Kidney epithelial cell (primary cell): ENCODE measurements at regions not wholly inside any gene's neighbourhood (a gene's known extent, or its start where the extent isn't known, plus 50 kb on each side); places are given as distances from the start of the nearest gene placed in this dataset.
"Not testable (repeated sequence)": the region's sequence is repeated elsewhere in the genome, so short reads cannot be mapped to it uniquely, and the experiment has no call there.

Source experiments
- DNase-seq: peaks from one replicate; pipeline ENCODE4 v3.0.0-alpha.2; 2010; ENCODE audit warnings: low read depth
- H3K27me3 ChIP-seq: 2 replicates; pipeline ENCODE4 v1.6.0; 2011; ENCODE audit warnings: low read length; ENCODE audit not compliant: control insufficient read depth, insufficient read depth
- H3K36me3 ChIP-seq: 2 replicates; pipeline ENCODE4 v1.5.1; 2011; ENCODE audit warnings: low read length; ENCODE audit not compliant: control insufficient read depth, insufficient read depth
- H3K4me3 ChIP-seq: 2 replicates; pipeline ENCODE4 v1.5.1; 2011; ENCODE audit warnings: low read depth, mild to moderate bottlenecking, control low read depth, low read length
- TF ChIP-seq, protein P1 (sequence below): IDR thresholded peaks from 2 replicates; pipeline ENCODE4 v1.5.1; 2011; ENCODE audit warnings: mild to moderate bottlenecking, moderate library complexity, low read length, control low read depth, inconsistent platforms; ENCODE audit not compliant: insufficient read depth, poor library complexity, severe bottlenecking

DNA sequence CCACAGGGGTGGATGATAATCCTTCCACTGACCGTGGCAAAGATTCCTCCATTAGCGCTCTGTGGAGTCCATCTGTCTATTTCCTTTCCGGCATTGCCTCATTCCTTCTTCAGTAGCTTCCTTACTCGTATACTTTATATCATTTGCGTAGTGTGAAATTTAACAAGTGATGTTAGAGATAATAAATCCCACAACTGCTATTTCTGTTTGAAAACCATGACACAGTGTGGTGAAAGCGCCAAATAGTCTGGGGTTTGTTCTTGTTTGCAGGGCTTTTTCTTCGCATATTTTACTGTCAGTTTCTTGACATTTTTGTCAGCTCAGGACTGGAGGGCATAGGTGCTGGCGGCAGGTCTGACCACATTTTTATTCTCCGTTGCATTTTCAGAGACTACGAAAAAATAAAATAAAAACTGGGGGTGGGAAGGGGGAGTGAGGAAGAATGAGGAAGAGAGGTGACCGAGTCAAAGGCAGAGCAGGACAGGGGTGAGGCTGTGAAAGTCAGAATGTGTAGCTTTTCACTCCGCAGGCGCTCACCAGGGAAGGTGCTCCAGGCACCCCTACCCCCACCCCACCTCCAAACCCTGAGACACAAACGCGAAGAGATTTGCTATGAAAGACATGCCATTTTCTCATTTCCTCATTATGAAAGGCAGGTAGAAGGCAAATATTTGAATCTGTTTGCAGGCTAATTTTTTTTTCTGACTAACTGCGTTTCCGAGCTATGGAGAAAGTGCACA is 965.0 kb downstream of the MCTP2 start:
- no peak for DNase-seq
- no peaks in the 10 kb centered on the region for H3K27me3 ChIP-seq
- H3K4me3 ChIP-seq: no peak overlapping the region
- no peaks in the 10 kb centered on the region for H3K36me3 ChIP-seq
- TF ChIP-seq, protein P1, sequence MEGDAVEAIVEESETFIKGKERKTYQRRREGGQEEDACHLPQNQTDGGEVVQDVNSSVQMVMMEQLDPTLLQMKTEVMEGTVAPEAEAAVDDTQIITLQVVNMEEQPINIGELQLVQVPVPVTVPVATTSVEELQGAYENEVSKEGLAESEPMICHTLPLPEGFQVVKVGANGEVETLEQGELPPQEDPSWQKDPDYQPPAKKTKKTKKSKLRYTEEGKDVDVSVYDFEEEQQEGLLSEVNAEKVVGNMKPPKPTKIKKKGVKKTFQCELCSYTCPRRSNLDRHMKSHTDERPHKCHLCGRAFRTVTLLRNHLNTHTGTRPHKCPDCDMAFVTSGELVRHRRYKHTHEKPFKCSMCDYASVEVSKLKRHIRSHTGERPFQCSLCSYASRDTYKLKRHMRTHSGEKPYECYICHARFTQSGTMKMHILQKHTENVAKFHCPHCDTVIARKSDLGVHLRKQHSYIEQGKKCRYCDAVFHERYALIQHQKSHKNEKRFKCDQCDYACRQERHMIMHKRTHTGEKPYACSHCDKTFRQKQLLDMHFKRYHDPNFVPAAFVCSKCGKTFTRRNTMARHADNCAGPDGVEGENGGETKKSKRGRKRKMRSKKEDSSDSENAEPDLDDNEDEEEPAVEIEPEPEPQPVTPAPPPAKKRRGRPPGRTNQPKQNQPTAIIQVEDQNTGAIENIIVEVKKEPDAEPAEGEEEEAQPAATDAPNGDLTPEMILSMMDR: no peak

DNA sequence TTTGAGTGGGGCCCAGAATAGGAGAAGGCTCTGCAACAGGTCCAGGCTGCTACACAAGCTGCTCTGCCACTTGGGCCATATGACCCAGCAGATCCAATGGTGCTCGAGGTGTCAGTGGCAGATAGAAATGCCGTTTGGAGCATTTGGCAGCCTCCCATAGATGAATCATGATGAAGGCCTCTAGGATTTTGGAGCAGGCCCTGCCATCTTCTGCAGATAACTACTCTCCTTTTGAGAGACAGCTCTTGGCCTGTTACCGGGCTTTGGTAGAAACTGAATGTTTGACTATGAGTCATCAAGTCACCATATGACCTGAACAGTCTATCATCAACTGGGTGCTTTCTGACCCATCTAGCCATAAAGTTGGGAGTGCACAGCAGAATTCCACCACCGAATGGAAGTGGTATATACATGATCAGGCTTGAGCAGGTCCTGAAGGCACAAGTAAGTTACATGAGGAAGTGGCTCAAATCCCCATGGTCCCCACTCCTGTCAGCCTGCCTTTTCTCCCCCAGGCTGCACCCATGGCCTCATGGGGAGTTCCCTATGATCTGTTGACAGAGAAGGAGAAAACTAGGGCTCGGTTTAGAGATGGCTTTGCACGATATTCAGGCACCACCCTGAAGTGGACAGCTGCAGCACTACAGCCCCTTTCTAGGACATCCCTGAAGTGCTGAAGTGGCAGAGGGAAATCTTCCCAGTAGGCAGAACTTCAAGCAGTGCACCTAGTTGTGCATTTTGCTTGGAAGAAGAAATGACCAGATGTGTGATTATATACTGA is 971.4 kb downstream of the MCTP2 start:
- H3K4me3 ChIP-seq: no peak overlapping the region
- TF ChIP-seq, protein P1: no peak
- no peak for DNase-seq
- H3K36me3 ChIP-seq: no peaks in the 10 kb centered on the region
- H3K27me3 ChIP-seq: no peaks in the 10 kb centered on the region

DNA sequence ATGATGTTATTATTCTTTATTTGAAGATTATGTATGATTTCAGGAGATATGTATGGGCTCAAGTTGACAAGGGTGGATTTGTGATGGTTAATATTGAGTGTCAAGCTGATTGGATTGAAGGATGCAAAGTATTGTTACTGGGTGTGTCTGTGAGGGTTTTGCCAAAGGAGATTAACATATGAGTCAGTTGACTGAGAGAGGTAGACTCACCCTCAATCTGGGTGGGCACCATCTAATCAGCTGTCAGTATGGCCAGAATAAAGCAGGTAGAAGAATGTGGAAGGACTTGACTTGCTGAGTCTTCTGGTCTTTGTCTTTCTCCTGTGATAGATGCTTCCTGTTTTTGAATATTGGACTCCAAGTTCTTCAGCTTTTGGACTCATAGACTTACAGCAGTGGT is 973.7 kb downstream of the MCTP2 start:
- Histone ChIP-seq H3K4me3 (no peak overlapping the region), H3K27me3 (no peaks in the 10 kb centered on the region), H3K36me3 (no peaks in the 10 kb centered on the region)
- no peak for DNase-seq
- TF ChIP-seq, protein P1: no peak

DNA sequence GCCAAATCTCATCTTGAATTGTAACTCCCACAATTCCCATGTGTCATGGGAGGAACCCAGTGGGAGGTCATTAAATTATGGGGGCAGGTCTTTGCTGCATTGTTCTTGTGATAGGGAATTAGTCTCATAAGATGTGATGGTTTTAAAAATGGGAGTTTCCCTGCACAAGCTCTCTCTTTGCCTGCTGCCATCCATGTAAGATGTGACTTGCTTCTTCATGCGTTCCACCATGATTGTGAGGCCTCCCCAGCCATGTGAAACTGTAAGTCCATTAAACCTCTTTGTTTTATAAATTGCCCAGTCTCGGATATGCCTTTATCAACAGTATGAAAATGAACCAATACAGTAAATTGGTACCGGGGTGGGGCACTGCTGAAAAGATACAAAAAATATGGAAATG is 974.5 kb downstream of the MCTP2 start:
- H3K36me3 ChIP-seq, DNase-seq, H3K27me3 ChIP-seq, H3K4me3 ChIP-seq: not testable (repeated sequence)

DNA sequence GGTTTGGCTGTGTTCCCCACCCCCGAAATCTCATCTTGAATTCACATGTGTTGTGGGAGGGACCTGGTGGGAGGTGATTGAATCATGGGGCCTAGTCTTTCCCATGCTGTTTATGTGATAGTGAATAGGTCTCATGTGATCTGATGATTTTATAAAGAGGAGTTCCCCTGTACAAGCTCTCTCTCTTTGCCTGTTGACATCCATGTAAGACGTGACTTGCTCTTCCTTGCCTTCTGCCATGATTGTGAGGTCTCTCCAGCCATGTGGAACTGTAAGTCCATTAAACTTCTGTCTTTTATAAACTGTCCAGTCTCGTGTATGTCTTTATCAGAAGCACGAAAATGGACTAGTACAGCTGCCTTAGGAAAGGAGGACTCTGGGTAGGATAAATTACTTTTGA is 976.7 kb downstream of the MCTP2 start:
- no peaks in the 10 kb centered on the region for H3K27me3 ChIP-seq
- no peak for DNase-seq
- no peaks in the 10 kb centered on the region for H3K36me3 ChIP-seq
- TF ChIP-seq, protein P1: no peak
- no peak overlapping the region for H3K4me3 ChIP-seq

DNA sequence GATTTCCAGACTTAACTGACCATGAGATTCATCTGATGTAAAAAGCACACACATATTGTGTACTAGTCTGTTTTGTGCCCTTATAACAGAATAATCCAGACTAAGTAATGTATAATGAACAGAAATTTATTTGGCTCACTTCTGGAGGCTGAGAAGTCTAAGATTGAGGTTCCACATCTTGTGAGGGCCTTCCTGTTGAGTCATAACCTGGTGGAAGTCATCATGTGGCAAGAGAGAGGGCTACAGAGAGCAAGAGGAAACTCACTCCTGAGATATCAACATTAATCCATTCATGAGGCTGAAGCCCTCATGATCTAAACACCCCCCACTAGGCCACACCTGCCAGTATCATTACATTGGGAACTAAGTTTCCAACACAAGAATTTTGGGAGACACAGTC is 977.6 kb downstream of the MCTP2 start:
- Histone ChIP-seq H3K27me3 (no peaks in the 10 kb centered on the region), H3K4me3 (no peak overlapping the region), H3K36me3 (no peaks in the 10 kb centered on the region)
- no peak for DNase-seq
- TF ChIP-seq, protein P1: no peak
